ENCODE measurements at regions not wholly inside any gene's neighbourhood (a gene's known extent, or its start where the extent isn't known, plus 50 kb on each side); places are given as distances from the start of the nearest gene placed in this dataset.
A peak's percentile ranks its signal among the peaks of the same experiment; 100 is the strongest.
"Not testable (repeated sequence)": the region's sequence is repeated elsewhere in the genome, so short reads cannot be mapped to it uniquely, and the experiment has no call there.

GRCh38 chr1:222470252-222470805 lies 77.6 kb downstream of the HHIPL2 start:
- not testable (repeated sequence) for DNase-seq (ENCODE audit: low spot score); ATAC-seq (ENCODE audit: low FRiP score)

GRCh38 chr1:222466150-222466865 lies 81.6 kb downstream of the HHIPL2 start:
- DNase-seq (ENCODE audit: low spot score), result no peak
- no peak for ATAC-seq (ENCODE audit: low FRiP score)
- TF ChIP-seq CTCF (IDR thresholded peaks at IDR 0.05), result no peak

GRCh38 chr1:222465211-222466041 lies 82.5 kb downstream of the HHIPL2 start:
- peak in 2 of 3 donors; percentile 97 to 99 for TF ChIP-seq CTCF (IDR thresholded peaks at IDR 0.05)
- DNase-seq (ENCODE audit: low spot score), result peak; percentile 44
- ATAC-seq (ENCODE audit: low FRiP score), result peak; percentile 99

DNA sequence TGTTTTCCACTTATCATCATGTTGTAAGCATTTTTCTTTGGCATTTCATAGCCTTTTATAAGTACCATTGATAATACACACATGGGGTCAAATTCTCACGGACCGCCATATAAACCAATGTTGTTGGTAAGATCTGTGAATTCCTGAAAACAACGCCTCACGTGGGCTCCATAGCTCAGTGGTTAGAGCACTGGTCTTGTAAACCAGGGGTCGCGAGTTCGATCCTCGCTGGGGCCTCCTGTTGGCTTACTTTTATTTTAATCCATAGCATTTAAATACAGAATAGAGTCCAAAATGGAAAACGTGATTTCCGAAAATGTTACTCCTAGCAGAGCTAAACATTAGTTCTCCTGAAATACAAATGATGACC lies 83.1 kb downstream of the HHIPL2 start:
- ATAC-seq (ENCODE audit: low FRiP score) (no peak), DNase-seq (ENCODE audit: low spot score) (no peak)
- no peak for TF ChIP-seq CTCF (IDR thresholded peaks at IDR 0.05)

DNA sequence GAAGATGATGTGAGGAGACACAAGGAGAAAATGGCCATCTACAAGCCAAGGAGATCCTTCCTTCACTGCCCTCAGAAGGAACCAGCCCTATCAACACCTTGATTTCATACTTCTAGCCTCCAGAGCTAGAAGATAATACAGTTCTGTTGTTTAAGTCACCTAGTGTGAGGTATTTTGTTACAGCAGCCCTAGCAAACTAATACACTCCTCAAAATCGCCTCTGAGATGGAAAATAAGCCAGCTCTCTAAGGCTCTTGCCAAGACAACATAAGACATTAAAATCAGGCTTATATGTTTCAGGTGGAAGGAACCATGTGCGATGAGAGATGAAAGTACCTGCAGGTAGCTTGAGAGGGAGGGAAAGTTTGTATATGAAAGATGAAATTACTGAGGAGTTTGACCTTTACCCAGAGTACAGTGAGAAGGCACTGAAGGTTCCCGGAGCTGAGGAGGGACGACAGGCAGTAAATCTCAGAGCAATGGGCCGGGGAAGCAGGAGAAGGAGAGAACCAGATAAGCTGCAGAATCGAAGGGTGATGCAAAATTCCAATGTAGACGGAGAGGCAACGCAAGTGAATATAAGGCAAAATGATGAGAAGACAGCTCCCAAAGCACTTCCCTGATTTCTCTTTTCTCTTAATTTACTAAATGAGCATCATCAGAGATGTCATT lies 84.7 kb downstream of the HHIPL2 start:
- no peak for ATAC-seq (ENCODE audit: low FRiP score)
- TF ChIP-seq CTCF (IDR thresholded peaks at IDR 0.05), result no peak
- no peak for DNase-seq (ENCODE audit: low spot score)

- TF ChIP-seq CTCF (IDR thresholded peaks at IDR 0.05), result no peak
- ATAC-seq (ENCODE audit: low FRiP score) (no peak), DNase-seq (ENCODE audit: low spot score) (no peak)
Observed at GRCh38 chr1:222462601-222463000, 85.3 kb downstream of the HHIPL2 start.

GRCh38 chr1:222461941-222462340 lies 86.0 kb downstream of the HHIPL2 start:
- no peak for TF ChIP-seq CTCF (IDR thresholded peaks at IDR 0.05)
- ATAC-seq (ENCODE audit: low FRiP score), result no peak
- DNase-seq (ENCODE audit: low spot score), result no peak

Data from omental fat pad (tissue), 3 donors.